GM21528 (cell line): ENCODE measurements at regions not wholly inside any gene's neighbourhood (a gene's known extent, or its start where the extent isn't known, plus 50 kb on each side); places are given as distances from the start of the nearest gene placed in this dataset.

Source experiments
- ATAC-seq: cut with Tn5 transposase; IDR thresholded peaks from one replicate; pipeline ENCODE4 v1.9.1; 2021; ENCODE audit warnings: mild to moderate bottlenecking, moderate library complexity; ENCODE audit not compliant: unreplicated experiment, low FRiP score

DNA sequence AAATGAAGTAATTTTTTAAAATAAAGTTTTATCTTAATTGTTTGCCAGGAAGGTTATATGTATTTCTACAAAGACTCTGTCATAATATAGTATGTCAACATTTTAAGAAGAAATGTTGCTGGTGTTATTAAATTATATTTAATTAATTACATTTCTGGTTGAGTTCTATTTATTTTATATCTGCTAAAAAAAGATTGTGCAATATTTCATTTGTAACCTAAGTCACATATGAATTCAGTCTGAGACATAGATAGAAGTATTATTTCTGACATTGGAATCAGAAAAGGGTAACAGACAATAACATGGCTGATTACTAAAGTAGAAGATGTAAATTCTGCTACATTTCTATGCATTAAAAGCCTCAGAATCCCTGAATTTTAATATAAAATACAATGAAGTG is 1985.1 kb downstream of the C4orf33 start:
- ATAC-seq: no peak

DNA sequence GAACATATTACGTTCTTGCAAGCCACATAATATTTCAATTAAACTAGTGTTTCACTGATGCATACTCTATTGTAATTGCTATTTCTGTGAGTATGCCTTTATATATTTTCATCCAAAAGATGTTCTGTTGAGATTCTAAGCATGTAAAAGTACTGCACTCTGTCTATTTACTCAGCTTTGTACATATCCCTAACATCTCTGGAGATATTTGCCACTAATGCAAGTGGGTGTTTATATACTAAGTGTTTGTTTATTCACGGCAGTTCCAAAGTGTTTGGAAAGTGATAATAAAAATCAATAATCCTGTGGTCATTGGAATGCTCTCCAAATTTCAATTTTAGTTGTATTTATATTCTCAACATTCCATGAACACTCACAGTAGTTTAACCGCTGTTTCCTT is 1989.0 kb downstream of the C4orf33 start:
- no peak for ATAC-seq

DNA sequence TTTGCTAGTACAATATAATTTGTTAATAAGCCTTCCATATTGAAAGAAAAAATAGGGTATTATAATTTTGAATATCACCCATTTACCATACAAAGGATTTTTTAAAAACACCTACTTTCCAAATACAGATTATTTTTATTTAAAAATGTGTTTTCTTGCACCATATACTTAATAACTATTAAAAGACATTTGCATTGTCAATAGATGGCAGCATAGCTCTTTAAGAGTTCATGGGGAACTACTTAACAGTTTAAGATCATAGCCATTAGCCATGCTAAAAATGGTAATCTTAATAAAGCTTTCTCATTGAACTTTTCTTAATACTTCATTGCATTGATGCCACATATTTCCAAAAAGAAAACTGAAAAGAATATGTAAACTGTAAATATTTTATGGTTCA is 1995.9 kb downstream of the C4orf33 start:
- no peak for ATAC-seq

GRCh38 chr4:131093303-131093702 is 1997.4 kb downstream of the C4orf33 start:
- ATAC-seq: no peak

- ATAC-seq: no peak
Measured at GRCh38 chr4:131098976-131099375, 2003.0 kb downstream of the C4orf33 start.

GRCh38 chr4:131113273-131113672 is 2017.3 kb downstream of the C4orf33 start:
- no peak for ATAC-seq

- ATAC-seq: no peak
Measured at GRCh38 chr4:131113704-131114103, 2017.8 kb downstream of the C4orf33 start.

DNA sequence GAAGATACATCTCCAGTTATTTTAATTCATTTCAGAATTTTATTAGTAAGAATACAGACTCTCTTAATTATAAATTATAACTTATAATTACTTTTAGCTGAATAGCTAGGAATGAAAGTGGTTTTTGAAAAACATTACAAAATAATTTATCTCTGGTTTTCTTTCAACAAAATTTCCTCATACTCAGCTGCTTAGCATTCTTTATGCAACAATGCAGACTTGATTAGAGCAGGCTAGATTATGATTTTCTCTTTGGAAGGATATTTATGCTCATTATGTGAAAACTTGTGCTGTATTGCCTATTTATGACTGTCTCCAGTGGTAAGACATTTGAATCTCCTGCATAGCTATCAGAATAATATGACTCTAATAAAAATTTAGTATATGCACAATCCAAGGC is 2023.7 kb downstream of the C4orf33 start:
- ATAC-seq: no peak

GRCh38 chr4:131137196-131137595 is 2011.9 kb upstream of the PCDH10 start:
- no peak for ATAC-seq

DNA sequence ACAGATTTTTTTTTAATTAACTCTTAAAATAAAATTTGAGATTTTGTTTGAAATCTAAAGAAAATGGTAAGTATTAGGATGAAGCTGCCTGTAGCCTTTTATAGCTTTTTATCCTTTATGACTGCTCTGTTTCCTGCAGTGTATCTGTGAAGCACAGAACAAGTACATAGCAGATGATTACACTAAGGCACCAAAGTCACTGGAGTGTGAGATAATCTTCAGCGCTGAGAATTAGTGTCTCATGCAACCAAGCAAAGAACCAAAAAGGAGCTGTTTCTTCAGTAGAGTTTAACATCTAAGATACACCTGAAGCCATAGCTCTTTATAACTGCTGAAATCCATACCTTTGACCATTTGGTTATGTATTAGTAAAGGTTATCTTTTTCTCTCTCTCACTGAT is 1989.8 kb upstream of the PCDH10 start:
- ATAC-seq: no peak

- no peak for ATAC-seq
Measured at GRCh38 chr4:131192318-131192717, 1956.8 kb upstream of the PCDH10 start.

DNA sequence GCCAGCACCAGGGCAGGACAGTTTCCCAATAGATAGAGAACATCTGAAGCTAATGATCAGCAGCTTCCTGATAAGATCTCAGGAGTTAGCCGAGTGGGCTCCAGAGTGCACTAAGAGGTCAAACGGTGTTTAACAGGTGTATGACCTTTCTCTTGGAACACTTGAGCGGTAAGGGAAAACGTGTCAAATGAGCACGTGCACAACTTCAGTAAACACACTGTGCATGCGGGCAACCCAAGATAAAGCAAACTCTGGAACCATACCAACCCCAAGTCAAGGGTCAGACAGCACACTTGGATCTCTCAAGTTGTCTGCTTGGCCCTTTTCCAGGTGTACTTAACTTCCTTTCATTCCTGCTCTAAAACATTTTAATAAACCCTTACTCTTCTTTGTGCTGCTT is 1941.5 kb upstream of the PCDH10 start:
- no peak for ATAC-seq

DNA sequence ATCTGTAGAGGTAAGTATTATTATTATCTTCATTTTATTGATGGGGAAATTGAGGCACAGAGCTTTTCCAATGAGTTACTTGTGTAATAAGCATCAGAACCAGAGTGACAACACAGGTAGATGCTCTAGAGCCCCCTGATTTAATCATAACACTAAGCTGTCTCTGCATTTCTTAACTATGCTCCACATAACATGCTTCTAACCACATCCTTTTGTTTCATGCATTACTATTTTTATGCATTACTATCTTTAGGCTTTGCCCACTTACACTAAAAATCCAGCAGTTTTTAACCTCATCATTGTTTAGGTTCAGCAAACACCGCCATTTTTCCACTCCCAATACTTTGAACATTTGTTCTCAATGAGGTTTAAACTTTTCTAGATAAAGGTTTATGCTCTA is 1900.8 kb upstream of the PCDH10 start:
- ATAC-seq: no peak

GRCh38 chr4:131251321-131251720 is 1897.8 kb upstream of the PCDH10 start:
- no peak for ATAC-seq

DNA sequence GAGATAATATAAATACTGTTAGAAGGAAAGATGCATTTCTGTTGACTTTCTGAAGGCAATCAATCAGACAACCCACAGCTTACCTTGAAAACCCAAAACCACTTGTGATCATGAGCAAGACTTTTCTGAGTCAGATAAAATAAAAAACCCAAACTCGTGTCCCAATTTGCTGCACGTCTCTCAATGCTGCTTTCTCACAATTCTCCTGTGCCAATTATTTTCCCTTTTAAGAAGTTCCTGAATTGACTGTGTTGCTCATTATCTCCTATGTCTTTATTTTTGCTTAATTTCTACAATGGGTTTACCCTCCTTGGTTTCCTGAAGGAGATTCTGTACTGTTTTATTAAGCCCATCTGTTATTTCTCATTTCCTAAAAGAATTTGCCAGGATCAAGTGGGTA is 1891.9 kb upstream of the PCDH10 start:
- ATAC-seq: no peak

DNA sequence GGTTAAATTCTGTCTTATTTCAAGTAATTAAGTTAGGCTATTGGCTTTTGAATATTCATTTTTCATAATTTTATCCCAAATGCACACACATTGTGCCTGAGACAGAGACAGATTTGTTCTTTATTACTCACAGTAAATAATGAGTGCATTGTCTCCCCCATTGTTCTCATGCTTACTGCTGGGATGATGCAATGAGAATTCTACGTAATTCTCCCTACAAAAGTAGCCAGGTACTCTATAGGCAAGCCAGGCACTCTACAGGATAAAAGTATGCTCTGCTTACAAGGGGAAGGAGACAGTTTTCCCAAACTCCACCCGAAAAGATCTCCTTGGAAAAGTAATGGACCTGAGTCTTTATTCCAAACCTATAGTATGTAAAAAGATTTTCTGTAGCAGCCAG is 1890.7 kb upstream of the PCDH10 start:
- ATAC-seq: no peak

- ATAC-seq: no peak
Measured at GRCh38 chr4:131288441-131288840, 1860.7 kb upstream of the PCDH10 start.

DNA sequence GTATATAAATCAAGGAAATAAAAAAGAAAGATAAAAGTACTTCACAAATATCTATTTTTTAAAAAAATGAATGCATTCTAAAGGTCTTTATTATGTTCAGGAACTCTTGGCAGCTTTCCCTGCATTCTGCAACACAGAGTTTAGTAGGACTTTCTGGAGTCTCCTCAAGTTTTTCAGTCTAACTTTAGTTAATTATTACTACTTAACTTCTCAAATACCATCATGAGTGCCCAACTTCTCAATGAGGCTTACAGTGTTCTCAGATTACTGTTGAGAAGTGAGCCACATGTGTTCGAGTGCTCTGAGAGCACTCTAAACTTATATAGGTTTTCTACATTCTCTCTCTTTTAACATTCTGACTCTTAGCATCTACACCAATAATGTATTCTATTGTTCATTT is 1852.9 kb upstream of the PCDH10 start:
- no peak for ATAC-seq

DNA sequence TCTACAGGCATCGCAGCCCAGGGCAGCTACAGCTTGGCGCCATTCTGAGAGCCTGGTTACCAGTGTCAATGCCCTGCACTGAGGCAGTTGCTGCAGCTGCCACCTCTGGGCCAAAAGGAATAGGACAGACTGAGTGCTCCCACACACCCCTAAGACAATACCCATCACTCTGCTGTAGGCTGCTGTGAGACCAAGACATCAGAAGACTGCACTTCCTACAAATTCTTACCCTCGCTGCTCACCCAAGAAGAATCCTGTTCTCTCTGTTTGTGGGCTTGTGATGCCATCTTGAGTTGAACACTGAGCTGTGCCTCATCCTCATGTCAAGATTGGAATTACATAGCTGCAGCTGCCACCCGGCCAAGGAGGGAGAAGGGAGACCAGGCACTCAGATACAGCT is 1847.0 kb upstream of the PCDH10 start:
- no peak for ATAC-seq

GRCh38 chr4:131304686-131305085 is 1844.4 kb upstream of the PCDH10 start:
- no peak for ATAC-seq

GRCh38 chr4:131309628-131310027 is 1839.5 kb upstream of the PCDH10 start:
- ATAC-seq: no peak

GRCh38 chr4:131316086-131316485 is 1833.0 kb upstream of the PCDH10 start:
- no peak for ATAC-seq

GRCh38 chr4:131337936-131338335 is 1811.2 kb upstream of the PCDH10 start:
- ATAC-seq: no peak

DNA sequence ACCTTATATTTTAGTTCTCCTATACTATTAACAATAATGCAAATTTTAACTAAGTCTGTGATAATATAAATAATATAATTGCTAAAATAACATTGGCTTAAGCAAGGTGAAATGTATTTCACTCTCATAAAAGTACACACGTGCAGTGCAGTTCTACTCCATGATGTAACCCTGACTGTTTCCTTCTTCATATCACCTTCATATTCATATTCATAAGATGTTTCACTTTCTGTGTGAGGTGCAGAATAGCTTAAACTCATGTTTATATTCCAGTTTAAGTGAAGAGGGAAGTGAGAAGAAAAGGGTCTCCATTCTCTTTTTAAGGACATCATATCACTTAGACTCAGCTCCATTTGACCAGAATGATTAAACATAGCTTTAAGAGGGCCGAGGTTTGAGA is 1810.0 kb upstream of the PCDH10 start:
- no peak for ATAC-seq
